ENCODE measurements at regions not wholly inside any gene's neighbourhood (a gene's known extent, or its start where the extent isn't known, plus 50 kb on each side); places are given as distances from the start of the nearest gene placed in this dataset.

GRCh38 chr18:25827961-25828561 lies 262.4 kb downstream of the SS18 start:
- TF ChIP-seq CTCF (conservative IDR thresholded peaks at IDR 0.05) (no peak), ZFX (IDR thresholded peaks at IDR 0.05) (no peak)
